CD4-positive, alpha-beta T cell (primary cell): ENCODE measurements at regions not wholly inside any gene's neighbourhood (a gene's known extent, or its start where the extent isn't known, plus 50 kb on each side); places are given as distances from the start of the nearest gene placed in this dataset.

Experiments
- ATAC-seq: fragments of 200-7000 bp; cut with Tn5 transposase; one replicate; pipeline ENCODE4 v1.10.0; 2022; ENCODE audit warnings: mild to moderate bottlenecking; ENCODE audit not compliant: poor library complexity
- CTCF ChIA-PET: fragments of 350-600 bp; sonication (Branson Sonifier 250); formaldehyde crosslinking; loops from one replicate; lab custom pipeline; 2021; ENCODE audit warnings: antibody characterized with exemption, inconsistent platforms; lab: Charles Lee
- POLR2A ChIA-PET: fragments of 350-600 bp; sonication (Branson Sonifier 250); formaldehyde crosslinking; loops from one replicate; lab custom pipeline; 2021; ENCODE audit warnings: antibody characterized with exemption, inconsistent platforms; lab: Charles Lee
- DNase-seq, 14 experiments: peaks; one replicate each; pipeline ENCODE4 v3.0.0-alpha.2; 2013 to 2020; ENCODE audit warnings: mixed read lengths in 2 of 14
- H3K27ac ChIP-seq, 2 donors: one replicate each; pipeline versions ENCODE4 v1.5.1 to v1.7.0; 2013; ENCODE audit warnings: low read length in 2 of 2, low read depth in 1 of 2, mild to moderate bottlenecking in 1 of 2
- H3K27me3 ChIP-seq, 2 experiments: 1 replicate in 1 of 2; 2 replicates in 1 of 2; pipeline versions ENCODE4 v1.6.1 to v1.7.0; 2013; ENCODE audit warnings: low read length in 2 of 2, control low read depth in 1 of 2, mild to moderate bottlenecking in 1 of 2, moderate library complexity in 1 of 2; ENCODE audit not compliant: insufficient read depth in 2 of 2, control insufficient read depth in 1 of 2
- H3K36me3 ChIP-seq: one replicate; pipeline ENCODE4 v1.6.1; 2013; ENCODE audit warnings: low read length, control low read depth; ENCODE audit not compliant: insufficient read depth
- H3K4me1 ChIP-seq: one replicate; pipeline ENCODE4 v1.6.1; 2013; ENCODE audit warnings: low read length, control low read depth; ENCODE audit not compliant: insufficient read depth
- H3K4me3 ChIP-seq: one replicate; pipeline ENCODE4 v1.5.1; 2013; ENCODE audit warnings: mild to moderate bottlenecking, low read length, moderate library complexity
- H3K9me3 ChIP-seq, 2 experiments: 1 replicate in 1 of 2; 2 replicates in 1 of 2; pipeline versions ENCODE4 v1.6.1 to v1.7.0; 2013; ENCODE audit warnings: low read length in 2 of 2, mild to moderate bottlenecking in 2 of 2, control low read depth in 1 of 2, moderate library complexity in 1 of 2; ENCODE audit not compliant: control insufficient read depth in 1 of 2, insufficient read depth in 1 of 2
- H3K27ac Mint-ChIP-seq: one replicate; pipeline ENCODE4 v1.8.0; 2020; ENCODE audit warnings: mixed read lengths
- H3K27me3 Mint-ChIP-seq: one replicate; pipeline ENCODE4 v1.8.0; 2021; ENCODE audit warnings: mixed read lengths
- H3K36me3 Mint-ChIP-seq: one replicate; pipeline ENCODE4 v1.8.0; 2021; ENCODE audit warnings: low read depth, mixed read lengths
- H3K4me1 Mint-ChIP-seq: one replicate; pipeline ENCODE4 v1.8.0; 2021; ENCODE audit warnings: low read depth, mixed read lengths
- H3K4me3 Mint-ChIP-seq: one replicate; pipeline ENCODE4 v1.8.0; 2020; ENCODE audit warnings: mild to moderate bottlenecking, mixed read lengths
- H3K9me3 Mint-ChIP-seq: one replicate; pipeline ENCODE4 v1.8.0; 2020; ENCODE audit warnings: mixed read lengths
- CTCF ChIP-seq: fragments of 200-600 bp; IDR thresholded peaks from one replicate; pipeline ENCODE4 v1.8.0; 2022; ENCODE audit warnings: antibody characterized with exemption, mild to moderate bottlenecking
- intact Hi-C, 2 experiments: fragments of 100-400 bp; cut with DNase I in 1 of 2; cut with micrococcal nuclease in 1 of 2; formaldehyde crosslinking; loops; one replicate each; pipeline versions ENCODE4 v1.15.1 to v1.9.0; 2023 to 2025; cut with DNase I, micrococcal nuclease

DNA sequence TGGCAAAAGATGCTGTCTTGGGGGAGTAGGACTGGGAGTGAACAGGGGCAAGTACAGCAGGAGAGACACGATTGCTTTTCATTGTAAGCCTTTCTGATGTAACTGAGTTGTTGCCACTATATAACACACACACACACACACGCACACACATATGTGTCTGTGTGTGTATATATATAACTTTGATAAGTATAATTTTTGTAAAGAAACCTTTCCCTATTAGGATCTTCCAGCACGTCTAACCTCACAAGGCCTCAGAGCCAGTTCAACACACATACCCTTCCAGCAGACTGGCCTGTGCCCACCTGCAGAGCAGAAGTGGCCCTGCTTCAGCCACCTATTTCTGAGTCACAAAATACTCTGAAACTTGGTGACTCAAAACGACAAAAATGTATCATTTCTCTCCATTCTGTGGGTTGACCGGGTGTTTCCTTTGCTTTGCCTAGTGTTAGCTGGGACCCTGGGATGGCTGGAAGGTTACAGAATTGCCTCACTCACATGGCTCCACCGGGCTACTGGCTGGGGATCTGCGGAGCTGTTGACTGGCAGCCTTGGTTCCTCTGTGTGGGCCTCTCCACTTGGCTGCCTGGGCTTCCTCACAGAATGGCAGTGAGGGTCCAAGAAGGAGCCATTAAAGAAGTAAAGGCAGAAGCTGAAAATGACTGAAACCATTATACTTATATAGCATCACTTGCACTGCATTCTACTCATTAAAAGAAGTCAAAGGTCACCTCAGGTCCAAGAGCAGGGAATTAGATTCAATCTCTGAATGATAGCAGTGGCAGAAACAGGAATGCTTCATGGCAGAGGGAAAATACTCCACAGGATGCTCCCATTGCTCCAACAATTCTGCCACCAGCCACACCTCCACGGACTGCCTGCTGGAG is 126.4 kb downstream of the BANF2 start:
- no peaks in the 10 kb centered on the region for H3K9me3 Mint-ChIP-seq
- H3K36me3 Mint-ChIP-seq, result no peaks in the 10 kb centered on the region
- no peak for TF ChIP-seq CTCF
- ChIA-PET POLR2A (no interaction called here), CTCF (no interaction called here)
- Histone ChIP-seq H3K36me3 (no peaks in the 10 kb centered on the region), H3K27me3 (no peaks in the 10 kb centered on the region), H3K4me3 (no peak overlapping the region), H3K9me3 (no peaks in the 10 kb centered on the region), H3K4me1 (no peaks in the 10 kb centered on the region), H3K27ac (no peak overlapping the region)
- intact Hi-C loops, result no loop called here
- no peak for ATAC-seq
- H3K27me3 Mint-ChIP-seq, result no peaks in the 10 kb centered on the region
- no peak overlapping the region for H3K4me3 Mint-ChIP-seq
- no peak overlapping the region for H3K27ac Mint-ChIP-seq
- no peaks in the 10 kb centered on the region for H3K4me1 Mint-ChIP-seq
- DNase-seq, result no peak

DNA sequence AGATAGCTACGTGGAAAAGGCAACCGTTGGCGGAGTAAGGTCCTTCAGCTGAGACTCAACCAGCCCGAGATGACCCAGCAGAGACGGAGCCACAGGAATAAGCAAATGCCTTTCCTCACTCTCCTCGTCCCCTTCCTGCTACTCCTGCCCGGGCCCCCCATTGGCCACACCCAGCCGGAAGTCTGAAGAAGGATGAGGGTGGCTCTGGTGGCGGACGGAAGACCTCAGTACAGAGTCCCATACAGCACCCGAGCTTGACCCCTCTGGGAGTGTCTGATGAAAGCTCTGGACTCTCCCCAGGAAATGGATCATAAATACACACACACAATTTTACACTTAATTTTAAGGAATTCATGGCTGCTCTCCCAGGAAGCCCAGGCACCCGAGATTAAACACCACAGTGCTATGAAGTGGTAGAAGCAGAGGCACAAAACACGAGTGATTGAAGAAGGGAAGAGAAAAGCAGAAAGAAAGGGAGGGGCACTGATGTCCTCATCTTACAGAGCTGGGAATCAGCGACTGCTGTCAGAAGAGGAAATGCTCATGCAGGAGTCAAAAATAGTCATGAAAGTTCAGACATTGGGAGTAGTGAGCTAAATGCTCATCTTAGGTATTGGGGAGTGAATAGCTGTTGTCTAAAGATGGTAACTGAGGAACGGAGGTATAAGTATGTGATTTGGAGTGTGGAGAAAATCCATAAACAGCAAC is 125.6 kb downstream of the BANF2 start:
- H3K4me1 Mint-ChIP-seq, result no peaks in the 10 kb centered on the region
- H3K36me3 ChIP-seq, result no peaks in the 10 kb centered on the region
- no peaks in the 10 kb centered on the region for H3K27me3 ChIP-seq
- ATAC-seq (no peak), DNase-seq (no peak)
- H3K4me3 ChIP-seq, result no peak overlapping the region
- no peak overlapping the region for H3K4me3 Mint-ChIP-seq
- intact Hi-C loops, result no loop called here
- H3K9me3 Mint-ChIP-seq, result no peaks in the 10 kb centered on the region
- H3K27ac Mint-ChIP-seq, result no peak overlapping the region
- POLR2A ChIA-PET, result no interaction called here
- no peak overlapping the region for H3K27ac ChIP-seq
- CTCF ChIA-PET, result no interaction called here
- H3K4me1 ChIP-seq, result no peaks in the 10 kb centered on the region
- no peaks in the 10 kb centered on the region for H3K9me3 ChIP-seq
- no peaks in the 10 kb centered on the region for H3K36me3 Mint-ChIP-seq
- TF ChIP-seq CTCF, result no peak
- H3K27me3 Mint-ChIP-seq, result no peaks in the 10 kb centered on the region

DNA sequence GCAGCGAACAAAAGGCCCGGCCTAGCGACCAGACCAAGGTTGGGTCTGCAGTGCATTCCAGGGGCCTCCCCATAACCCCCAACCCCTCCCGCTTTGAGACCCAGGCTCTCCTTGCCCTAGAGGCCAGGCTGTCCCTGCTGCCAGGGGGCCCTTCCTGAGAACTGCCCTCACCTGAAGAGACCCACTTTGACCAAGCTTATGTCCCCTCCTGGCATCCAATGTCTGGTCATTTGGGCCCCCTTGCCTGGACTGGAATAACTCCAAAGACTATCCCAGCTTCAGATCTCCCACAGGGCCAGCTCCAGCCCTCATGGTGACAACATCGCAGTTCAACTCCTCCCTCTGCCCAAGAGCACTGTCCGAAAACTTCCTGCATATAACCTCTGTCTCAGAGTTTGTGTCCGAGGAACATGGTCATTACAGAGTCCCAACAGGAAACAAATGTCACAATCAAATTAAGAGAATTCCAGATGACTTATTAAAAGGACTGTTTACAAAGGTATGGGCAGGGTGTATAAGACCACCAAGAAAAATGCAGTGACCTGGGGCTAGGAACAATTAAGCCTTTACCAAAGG is 125.0 kb downstream of the BANF2 start:
- Histone ChIP-seq H3K27ac (no peak overlapping the region), H3K9me3 (no peaks in the 10 kb centered on the region), H3K4me1 (no peaks in the 10 kb centered on the region), H3K4me3 (no peak overlapping the region), H3K36me3 (no peaks in the 10 kb centered on the region), H3K27me3 (no peaks in the 10 kb centered on the region)
- H3K27me3 Mint-ChIP-seq, result no peaks in the 10 kb centered on the region
- DNase-seq (no peak), ATAC-seq (no peak)
- ChIA-PET POLR2A (no interaction called here), CTCF (no interaction called here)
- no peak overlapping the region for H3K4me3 Mint-ChIP-seq
- no peaks in the 10 kb centered on the region for H3K4me1 Mint-ChIP-seq
- H3K36me3 Mint-ChIP-seq, result no peaks in the 10 kb centered on the region
- no peaks in the 10 kb centered on the region for H3K9me3 Mint-ChIP-seq
- TF ChIP-seq CTCF, result no peak
- intact Hi-C loops, result no loop called here
- no peak overlapping the region for H3K27ac Mint-ChIP-seq
